Activated T-helper 1 cell treated with anti-CD3 and anti-CD28 coated beads, Interleukin-12 subunit alpha, Interleukin-12 subunit beta, Interleukin-2, Interleukin-4 antibody, amounts not matched to agents 30 ng/mL and 10 ng/mL and 1 ng/mL, durations not matched to agents 14 hours and 24 hours and 36 hours (primary cell): ENCODE measurements at regions not wholly inside any gene's neighbourhood (a gene's known extent, or its start where the extent isn't known, plus 50 kb on each side); places are given as distances from the start of the nearest gene placed in this dataset.
A peak's percentile ranks its signal among the peaks of the same experiment; 100 is the strongest.

ENCODE experiments used
- DNase-seq: peaks from one replicate; pipeline ENCODE4 v3.0.0; 2021; ENCODE audit warnings: low spot score
- H3K27ac Mint-ChIP-seq: one replicate; pipeline ENCODE4 v1.8.0; 2021; ENCODE audit warnings: mild to moderate bottlenecking, mixed read lengths
- H3K27me3 Mint-ChIP-seq: one replicate; pipeline ENCODE4 v1.8.0; 2022; ENCODE audit warnings: mild to moderate bottlenecking, moderate library complexity, mixed read lengths; ENCODE audit not compliant: insufficient read depth
- H3K36me3 Mint-ChIP-seq: one replicate; pipeline ENCODE4 v1.8.0; 2021; ENCODE audit warnings: low read depth, mixed read lengths
- H3K4me1 Mint-ChIP-seq: one replicate; pipeline ENCODE4 v1.8.0; 2021; ENCODE audit warnings: low read depth, mixed read lengths
- H3K4me3 Mint-ChIP-seq: one replicate; pipeline ENCODE4 v1.8.0; 2021; ENCODE audit warnings: mild to moderate bottlenecking, moderate library complexity, mixed read lengths
- H3K9me3 Mint-ChIP-seq: one replicate; pipeline ENCODE4 v1.8.0; 2021; ENCODE audit warnings: mixed read lengths
- intact Hi-C: fragments of 100-400 bp; cut with micrococcal nuclease; formaldehyde crosslinking; loops from one replicate; pipeline ENCODE4 v1.15.1; 2024

DNA sequence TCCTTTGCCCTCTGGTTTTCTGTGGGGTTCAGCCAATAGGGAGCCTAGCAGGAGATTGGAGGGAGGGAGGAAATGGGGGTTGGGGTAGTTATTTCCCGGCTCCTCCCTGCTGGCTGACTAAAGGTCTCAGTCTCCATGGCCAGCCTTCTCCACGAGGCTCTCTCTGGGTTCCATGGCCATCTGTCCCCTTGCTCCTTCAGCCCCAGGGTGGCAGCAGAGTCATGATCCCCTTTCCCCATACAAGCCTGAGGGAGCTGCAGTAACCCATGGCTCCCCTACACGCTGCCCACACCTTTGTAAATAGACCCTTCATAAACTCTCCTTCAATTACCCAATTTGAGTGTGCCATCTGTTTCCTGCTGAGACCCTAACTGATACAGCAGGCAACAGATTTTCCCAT, 176.1 kb upstream of the CSF3R start:
- DNase-seq: no peak
- Mint-ChIP-seq H3K4me3 (no peak overlapping the region), H3K9me3 (no peaks in the 10 kb centered on the region), H3K27me3 (peaks cover 8% of the 10 kb centered on the region), H3K36me3 (no peaks in the 10 kb centered on the region), H3K27ac (no peak overlapping the region), H3K4me1 (no peaks in the 10 kb centered on the region)
- intact Hi-C loops: no loop called here

- Mint-ChIP-seq H3K4me3 (no peak overlapping the region), H3K27me3 (peaks cover 8% of the 10 kb centered on the region), H3K36me3 (no peaks in the 10 kb centered on the region), H3K4me1 (no peaks in the 10 kb centered on the region), H3K9me3 (no peaks in the 10 kb centered on the region), H3K27ac (no peak overlapping the region)
- intact Hi-C loops: no loop called here
- DNase-seq: no peak
Observed at GRCh38 chr1:36657826-36658225, 175.1 kb upstream of the CSF3R start.

- H3K27ac Mint-ChIP-seq: no peak overlapping the region
- H3K9me3 Mint-ChIP-seq: no peaks in the 10 kb centered on the region
- peaks cover 5% of the 10 kb centered on the region for H3K27me3 Mint-ChIP-seq
- no peaks in the 10 kb centered on the region for H3K36me3 Mint-ChIP-seq
- H3K4me1 Mint-ChIP-seq: no peaks in the 10 kb centered on the region
- no peak overlapping the region for H3K4me3 Mint-ChIP-seq
- no peak for DNase-seq
- intact Hi-C loops: no loop called here
Observed at GRCh38 chr1:36656838-36657237, 174.1 kb upstream of the CSF3R start.

- no peaks in the 10 kb centered on the region for H3K4me1 Mint-ChIP-seq
- no peak for DNase-seq
- H3K27me3 Mint-ChIP-seq: peaks cover 5% of the 10 kb centered on the region
- no peaks in the 10 kb centered on the region for H3K36me3 Mint-ChIP-seq
- intact Hi-C loops: no loop called here
- H3K27ac Mint-ChIP-seq: no peak overlapping the region
- H3K4me3 Mint-ChIP-seq: no peak overlapping the region
- no peaks in the 10 kb centered on the region for H3K9me3 Mint-ChIP-seq
Observed at GRCh38 chr1:36656271-36656670, 173.6 kb upstream of the CSF3R start.

- intact Hi-C loops: no loop called here
- Mint-ChIP-seq H3K27ac (no peak overlapping the region), H3K27me3 (peaks cover 6% of the 10 kb centered on the region)
Observed at GRCh38 chr1:36654586-36654985, 171.9 kb upstream of the CSF3R start.

GRCh38 chr1:36653850-36654249, 171.1 kb upstream of the CSF3R start:
- no peak for DNase-seq
- Mint-ChIP-seq H3K27me3 (peaks cover 6% of the 10 kb centered on the region), H3K4me1 (peaks cover 7% of the 10 kb centered on the region), H3K27ac (no peak overlapping the region), H3K4me3 (no peak overlapping the region), H3K9me3 (no peaks in the 10 kb centered on the region), H3K36me3 (no peaks in the 10 kb centered on the region)
- intact Hi-C loops: loop anchor here (1.0 kb wide), 1 partner anchor 29 kb away; no protein-coding TSS in a partner anchor

More at GRCh38 chr1:36654586-36654985, 171.9 kb upstream of the CSF3R start:
- no peak for DNase-seq
- Mint-ChIP-seq H3K36me3 (no peaks in the 10 kb centered on the region), H3K4me3 (no peak overlapping the region), H3K9me3 (no peaks in the 10 kb centered on the region), H3K4me1 (peaks cover 7% of the 10 kb centered on the region)

GRCh38 chr1:36652586-36652985, 169.9 kb upstream of the CSF3R start:
- Mint-ChIP-seq H3K4me3 (no peak overlapping the region), H3K9me3 (no peaks in the 10 kb centered on the region), H3K27me3 (peaks cover 6% of the 10 kb centered on the region), H3K27ac (no peak overlapping the region), H3K4me1 (peaks cover 7% of the 10 kb centered on the region), H3K36me3 (no peaks in the 10 kb centered on the region)
- intact Hi-C loops: no loop called here
- DNase-seq: no peak

- Mint-ChIP-seq H3K4me1 (peaks cover 7% of the 10 kb centered on the region), H3K4me3 (no peak overlapping the region), H3K9me3 (no peaks in the 10 kb centered on the region), H3K27me3 (peaks cover 6% of the 10 kb centered on the region), H3K27ac (no peak overlapping the region), H3K36me3 (no peaks in the 10 kb centered on the region)
- no peak for DNase-seq
- intact Hi-C loops: no loop called here
Observed at GRCh38 chr1:36652011-36652410, 169.3 kb upstream of the CSF3R start.

GRCh38 chr1:36651176-36651910, 168.6 kb upstream of the CSF3R start:
- Mint-ChIP-seq H3K27ac (no peak overlapping the region), H3K27me3 (peaks cover 6% of the 10 kb centered on the region), H3K9me3 (no peaks in the 10 kb centered on the region), H3K4me3 (no peak overlapping the region), H3K4me1 (peaks cover 7% of the 10 kb centered on the region), H3K36me3 (no peaks in the 10 kb centered on the region)
- intact Hi-C loops: no loop called here
- DNase-seq: no peak

- Mint-ChIP-seq H3K27ac (no peak overlapping the region), H3K27me3 (peaks cover 6% of the 10 kb centered on the region), H3K4me1 (peaks cover 7% of the 10 kb centered on the region), H3K4me3 (no peak overlapping the region), H3K9me3 (no peaks in the 10 kb centered on the region), H3K36me3 (no peaks in the 10 kb centered on the region)
- peak; percentile 31 for DNase-seq
- intact Hi-C loops: no loop called here
Observed at GRCh38 chr1:36650200-36651065, 167.7 kb upstream of the CSF3R start.

DNA sequence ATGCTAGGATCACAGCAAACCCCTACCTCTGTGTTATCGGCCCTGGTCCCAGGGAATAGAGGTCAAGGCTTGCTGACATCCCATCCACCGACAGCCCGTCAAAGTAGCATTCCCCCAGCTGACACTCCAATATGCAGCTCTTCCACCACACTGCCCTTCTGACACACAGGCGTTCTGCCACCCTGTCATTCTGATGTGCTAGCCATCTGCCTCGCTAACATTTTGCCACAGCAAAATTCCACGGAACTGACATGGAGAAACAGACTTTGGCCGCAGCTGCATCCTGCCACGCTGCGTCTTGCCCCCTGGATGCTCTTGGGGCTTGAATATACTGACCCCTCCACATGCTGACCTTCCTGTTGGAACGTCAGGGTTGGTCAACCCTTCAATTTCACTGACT, 163.2 kb upstream of the CSF3R start:
- DNase-seq: no peak
- H3K27ac Mint-ChIP-seq: no peak overlapping the region
- intact Hi-C loops: no loop called here
- H3K4me1 Mint-ChIP-seq: peaks cover 4% of the 10 kb centered on the region
- H3K27me3 Mint-ChIP-seq: peaks cover 6% of the 10 kb centered on the region
- no peaks in the 10 kb centered on the region for H3K9me3 Mint-ChIP-seq
- H3K4me3 Mint-ChIP-seq: no peak overlapping the region
- no peaks in the 10 kb centered on the region for H3K36me3 Mint-ChIP-seq

DNA sequence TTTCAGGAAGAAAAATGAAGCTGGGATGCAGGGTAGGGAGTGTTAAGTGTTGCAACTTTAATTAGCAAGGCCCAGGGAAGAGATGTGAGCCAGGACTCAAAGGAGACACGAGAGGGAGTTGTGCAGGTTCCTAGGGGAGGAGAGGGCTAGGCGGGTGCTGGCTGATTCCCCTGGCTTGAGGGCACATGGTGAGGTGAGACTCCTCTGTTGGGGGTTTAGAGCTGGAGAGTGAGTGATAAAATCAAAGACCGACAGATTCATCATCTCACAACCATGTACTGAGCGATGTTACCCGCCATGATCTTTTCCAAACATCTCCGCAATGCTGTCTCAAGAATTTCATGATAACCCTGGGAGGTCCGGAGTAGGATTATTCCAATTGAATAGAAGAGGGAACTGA, 161.8 kb upstream of the CSF3R start:
- Mint-ChIP-seq H3K27me3 (peaks cover 2% of the 10 kb centered on the region), H3K4me3 (no peak overlapping the region), H3K9me3 (no peaks in the 10 kb centered on the region), H3K36me3 (no peaks in the 10 kb centered on the region), H3K27ac (no peak overlapping the region), H3K4me1 (no peaks in the 10 kb centered on the region)
- DNase-seq: no peak
- intact Hi-C loops: no loop called here
